ENCODE measurements at regions not wholly inside any gene's neighbourhood (a gene's known extent, or its start where the extent isn't known, plus 50 kb on each side); places are given as distances from the start of the nearest gene placed in this dataset.

- TF ChIP-seq, protein P1, sequence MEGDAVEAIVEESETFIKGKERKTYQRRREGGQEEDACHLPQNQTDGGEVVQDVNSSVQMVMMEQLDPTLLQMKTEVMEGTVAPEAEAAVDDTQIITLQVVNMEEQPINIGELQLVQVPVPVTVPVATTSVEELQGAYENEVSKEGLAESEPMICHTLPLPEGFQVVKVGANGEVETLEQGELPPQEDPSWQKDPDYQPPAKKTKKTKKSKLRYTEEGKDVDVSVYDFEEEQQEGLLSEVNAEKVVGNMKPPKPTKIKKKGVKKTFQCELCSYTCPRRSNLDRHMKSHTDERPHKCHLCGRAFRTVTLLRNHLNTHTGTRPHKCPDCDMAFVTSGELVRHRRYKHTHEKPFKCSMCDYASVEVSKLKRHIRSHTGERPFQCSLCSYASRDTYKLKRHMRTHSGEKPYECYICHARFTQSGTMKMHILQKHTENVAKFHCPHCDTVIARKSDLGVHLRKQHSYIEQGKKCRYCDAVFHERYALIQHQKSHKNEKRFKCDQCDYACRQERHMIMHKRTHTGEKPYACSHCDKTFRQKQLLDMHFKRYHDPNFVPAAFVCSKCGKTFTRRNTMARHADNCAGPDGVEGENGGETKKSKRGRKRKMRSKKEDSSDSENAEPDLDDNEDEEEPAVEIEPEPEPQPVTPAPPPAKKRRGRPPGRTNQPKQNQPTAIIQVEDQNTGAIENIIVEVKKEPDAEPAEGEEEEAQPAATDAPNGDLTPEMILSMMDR (IDR thresholded peaks at IDR 0.05; ENCODE audit: control extremely low read depth, extremely low read depth, low read depth, missing control alignments) = no peak
- DNase-seq (ENCODE audit: extremely low spot score) = no peak
- ChIA-PET CTCF (no interaction called here), POLR2A (no interaction called here)
Observed at GRCh38 chr7:25638068-25638467, 409.8 kb upstream of the NPVF start.

DNA sequence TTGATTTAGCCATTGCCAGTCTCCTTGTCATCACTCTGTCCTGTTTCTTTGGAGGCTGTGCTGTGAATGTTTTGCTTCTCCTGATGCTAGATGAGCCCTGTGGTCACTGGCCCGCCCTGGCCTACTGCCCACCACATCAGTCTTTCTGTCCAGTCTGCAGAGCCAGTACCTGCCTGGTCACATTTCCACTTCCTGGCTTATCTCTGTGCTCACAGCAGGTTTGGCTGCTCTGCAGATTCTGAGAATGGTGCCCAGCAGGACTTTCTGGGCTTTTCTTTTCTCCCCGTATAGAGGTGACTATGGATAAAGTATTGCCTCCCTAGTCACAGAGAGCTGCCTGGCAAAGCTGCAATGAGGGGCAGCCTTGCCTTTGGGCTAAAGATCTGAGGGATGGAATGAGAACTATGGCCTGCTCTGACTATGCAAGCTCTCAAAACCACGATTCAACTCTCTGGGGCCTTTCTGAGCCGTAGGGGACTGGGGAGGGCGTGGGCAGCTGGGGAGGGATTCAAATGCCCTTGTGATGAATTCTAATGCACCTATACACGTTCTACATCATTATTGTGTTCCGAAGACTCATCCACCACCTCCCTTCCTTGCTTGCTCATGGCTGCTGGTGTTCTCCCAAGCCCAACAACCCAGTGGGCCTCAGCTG is 410.4 kb upstream of the NPVF start:
- CTCF ChIA-PET = interaction anchor here (1.4 kb wide), 1 partner anchor 11 kb away, joined by 4 read pairs; no protein-coding TSS in a partner anchor
- TF ChIP-seq, protein P1 (IDR thresholded peaks at IDR 0.05; ENCODE audit: control extremely low read depth, extremely low read depth, low read depth, missing control alignments) = no peak
- POLR2A ChIA-PET = no interaction called here
- DNase-seq (ENCODE audit: extremely low spot score) = no peak

DNA sequence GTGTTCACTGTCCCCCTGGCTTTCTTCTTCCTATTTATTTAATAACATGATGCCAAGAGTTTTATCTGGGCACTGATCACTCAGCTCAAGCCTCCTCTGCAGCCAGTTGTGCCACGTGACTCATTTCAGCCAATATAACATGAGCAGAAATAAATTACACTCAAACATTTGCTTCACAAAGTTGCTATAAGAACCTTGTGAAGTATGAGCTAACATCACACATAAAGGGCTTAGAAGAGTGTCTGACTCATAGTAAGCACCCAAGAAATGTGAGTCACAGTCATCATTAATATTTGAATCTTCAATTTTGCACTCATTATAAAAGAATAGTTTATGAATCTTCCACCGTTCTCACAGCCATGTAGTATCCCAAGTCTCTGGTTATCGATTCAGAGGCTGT is 414.6 kb upstream of the NPVF start:
- CTCF ChIA-PET = no interaction called here
- POLR2A ChIA-PET = no interaction called here
- TF ChIP-seq, protein P1 (IDR thresholded peaks at IDR 0.05; ENCODE audit: control extremely low read depth, extremely low read depth, low read depth, missing control alignments) = no peak
- DNase-seq (ENCODE audit: extremely low spot score) = no peak

- TF ChIP-seq, protein P1 (IDR thresholded peaks at IDR 0.05; ENCODE audit: control extremely low read depth, extremely low read depth, low read depth, missing control alignments) = no peak
- POLR2A ChIA-PET = no interaction called here
- DNase-seq (ENCODE audit: extremely low spot score) = no peak
- CTCF ChIA-PET = no interaction called here
Observed at GRCh38 chr7:25643286-25643685, 415.0 kb upstream of the NPVF start.

GRCh38 chr7:25643770-25644394 is 415.6 kb upstream of the NPVF start:
- POLR2A ChIA-PET = no interaction called here

GRCh38 chr7:25646726-25647413 is 418.6 kb upstream of the NPVF start:
- DNase-seq (ENCODE audit: extremely low spot score) = no peak
- ChIA-PET POLR2A (no interaction called here), CTCF (no interaction called here)
- TF ChIP-seq, protein P1 (IDR thresholded peaks at IDR 0.05; ENCODE audit: control extremely low read depth, extremely low read depth, low read depth, missing control alignments) = no peak

More at GRCh38 chr7:25643770-25644394, 415.6 kb upstream of the NPVF start:
- CTCF ChIA-PET = no interaction called here
- no peak for DNase-seq (ENCODE audit: extremely low spot score)
- TF ChIP-seq, protein P1 (IDR thresholded peaks at IDR 0.05; ENCODE audit: control extremely low read depth, extremely low read depth, low read depth, missing control alignments) = no peak

Data from GM10248 (cell line).